ENCODE measurements at regions not wholly inside any gene's neighbourhood (a gene's known extent, or its start where the extent isn't known, plus 50 kb on each side); places are given as distances from the start of the nearest gene placed in this dataset.

- TF ChIP-seq, protein P1, sequence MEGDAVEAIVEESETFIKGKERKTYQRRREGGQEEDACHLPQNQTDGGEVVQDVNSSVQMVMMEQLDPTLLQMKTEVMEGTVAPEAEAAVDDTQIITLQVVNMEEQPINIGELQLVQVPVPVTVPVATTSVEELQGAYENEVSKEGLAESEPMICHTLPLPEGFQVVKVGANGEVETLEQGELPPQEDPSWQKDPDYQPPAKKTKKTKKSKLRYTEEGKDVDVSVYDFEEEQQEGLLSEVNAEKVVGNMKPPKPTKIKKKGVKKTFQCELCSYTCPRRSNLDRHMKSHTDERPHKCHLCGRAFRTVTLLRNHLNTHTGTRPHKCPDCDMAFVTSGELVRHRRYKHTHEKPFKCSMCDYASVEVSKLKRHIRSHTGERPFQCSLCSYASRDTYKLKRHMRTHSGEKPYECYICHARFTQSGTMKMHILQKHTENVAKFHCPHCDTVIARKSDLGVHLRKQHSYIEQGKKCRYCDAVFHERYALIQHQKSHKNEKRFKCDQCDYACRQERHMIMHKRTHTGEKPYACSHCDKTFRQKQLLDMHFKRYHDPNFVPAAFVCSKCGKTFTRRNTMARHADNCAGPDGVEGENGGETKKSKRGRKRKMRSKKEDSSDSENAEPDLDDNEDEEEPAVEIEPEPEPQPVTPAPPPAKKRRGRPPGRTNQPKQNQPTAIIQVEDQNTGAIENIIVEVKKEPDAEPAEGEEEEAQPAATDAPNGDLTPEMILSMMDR (IDR thresholded peaks at IDR 0.05): no peak
- TF ChIP-seq POLR2A (IDR thresholded peaks at IDR 0.05): no peak
Observed at GRCh38 chr13:111548805-111549204, 228.4 kb downstream of the TEX29 start.
